Neural progenitor cell (in vitro differentiated cells): ENCODE measurements at regions not wholly inside any gene's neighbourhood (a gene's known extent, or its start where the extent isn't known, plus 50 kb on each side); places are given as distances from the start of the nearest gene placed in this dataset.

Source experiments
- DNase-seq: peaks from one replicate; pipeline ENCODE4 v3.0.0-alpha.2; 2016; ENCODE audit warnings: low spot score
- H2AFZ ChIP-seq: fragments of 200-600 bp; sonication (generic); replicated peaks from 2 replicates; pipeline ENCODE4 v1.6.1; 2016; ENCODE audit warnings: antibody characterized with exemption
- H3F3A ChIP-seq: fragments of 200-600 bp; sonication (generic); 2 replicates; pipeline ENCODE4 v1.6.1; 2016; ENCODE audit warnings: antibody characterized with exemption, low read depth
- H3K27ac ChIP-seq: fragments of 200-600 bp; sonication (generic); 2 replicates; pipeline ENCODE4 v1.5.1; 2016; ENCODE audit warnings: mild to moderate bottlenecking
- H3K27me3 ChIP-seq: fragments of 200-600 bp; sonication (generic); 2 replicates; pipeline ENCODE4 v1.6.1; 2016; ENCODE audit warnings: mild to moderate bottlenecking, moderate library complexity
- H3K36me3 ChIP-seq: fragments of 200-600 bp; sonication (generic); 2 replicates; pipeline ENCODE4 v1.5.1; 2016
- H3K4me1 ChIP-seq: fragments of 200-600 bp; sonication (generic); 2 replicates; pipeline ENCODE4 v1.6.1; 2016; ENCODE audit warnings: mixed run types
- H3K4me2 ChIP-seq: fragments of 200-600 bp; sonication (generic); 2 replicates; pipeline ENCODE4 v1.6.1; 2016
- H3K4me3 ChIP-seq: fragments of 200-600 bp; sonication (generic); 2 replicates; pipeline ENCODE4 v1.5.1; 2016
- H3K79me2 ChIP-seq: fragments of 200-600 bp; sonication (generic); 2 replicates; pipeline ENCODE4 v1.6.1; 2016; ENCODE audit warnings: low read depth
- H3K9ac ChIP-seq: fragments of 200-600 bp; sonication (generic); 2 replicates; pipeline ENCODE4 v1.6.1; 2016
- H3K9me3 ChIP-seq: fragments of 200-600 bp; sonication (generic); 2 replicates; pipeline ENCODE4 v1.5.1; 2016; ENCODE audit warnings: low read depth
- H4K20me1 ChIP-seq: fragments of 200-600 bp; sonication (generic); 2 replicates; pipeline ENCODE4 v1.6.1; 2016; ENCODE audit warnings: low read depth
- H3K27ac Mint-ChIP-seq: 3 replicates; pipeline ENCODE4 v1.8.0; 2021; ENCODE audit warnings: mixed read lengths
- H3K27me3 Mint-ChIP-seq: 2 replicates; pipeline ENCODE4 v1.8.0; 2022; ENCODE audit warnings: low read depth, mild to moderate bottlenecking, inconsistent platforms, moderate library complexity, mixed read lengths; ENCODE audit not compliant: insufficient read depth
- H3K36me3 Mint-ChIP-seq: 3 replicates; pipeline ENCODE4 v1.8.0; 2021; ENCODE audit warnings: mixed read lengths
- H3K4me1 Mint-ChIP-seq: 3 replicates; pipeline ENCODE4 v1.8.0; 2021; ENCODE audit warnings: mixed read lengths
- H3K4me3 Mint-ChIP-seq: 3 replicates; pipeline ENCODE4 v1.8.0; 2021; ENCODE audit warnings: mild to moderate bottlenecking, moderate library complexity, mixed read lengths
- H3K9me3 Mint-ChIP-seq: 3 replicates; pipeline ENCODE4 v1.8.0; 2020; ENCODE audit warnings: mixed read lengths
- CTCF ChIP-seq: fragments of 200-600 bp; sonication (generic); IDR thresholded peaks from 2 replicates; pipeline ENCODE4 v1.5.1; 2017; ENCODE audit warnings: antibody characterized with exemption, mild to moderate bottlenecking
- EZH2 ChIP-seq: fragments of 200-600 bp; sonication (generic); IDR thresholded peaks from 2 replicates; pipeline ENCODE4 v1.6.1; 2017; ENCODE audit warnings: antibody characterized with exemption, mild to moderate bottlenecking, moderate library complexity
- EZH2phosphoT487 ChIP-seq: fragments of 200-600 bp; sonication (generic); IDR thresholded peaks from 2 replicates; pipeline ENCODE4 v1.6.1; 2017; ENCODE audit warnings: antibody characterized with exemption

- H3K9me3 ChIP-seq: no peaks in the 10 kb centered on the region
- Mint-ChIP-seq H3K4me3 (no peak overlapping the region), H3K27ac (no peak overlapping the region), H3K27me3 (peaks cover 7% of the 10 kb centered on the region), H3K36me3 (no peaks in the 10 kb centered on the region), H3K4me1 (no peaks in the 10 kb centered on the region), H3K9me3 (no peaks in the 10 kb centered on the region)
- no peaks in the 10 kb centered on the region for H3K79me2 ChIP-seq
- DNase-seq: no peak
- no peak overlapping the region for H2AFZ ChIP-seq
- TF ChIP-seq EZH2: no peak
- no peak for TF ChIP-seq EZH2phosphoT487
- no peak for TF ChIP-seq CTCF
- H4K20me1 ChIP-seq: no peaks in the 10 kb centered on the region
- no peak overlapping the region for H3K9ac ChIP-seq
- no peaks in the 10 kb centered on the region for H3K27me3 ChIP-seq
- H3K4me2 ChIP-seq: no peak overlapping the region
- H3K4me1 ChIP-seq: no peaks in the 10 kb centered on the region
- H3K36me3 ChIP-seq: no peaks in the 10 kb centered on the region
- no peaks in the 10 kb centered on the region for H3F3A ChIP-seq
- H3K4me3 ChIP-seq: no peak overlapping the region
- no peak overlapping the region for H3K27ac ChIP-seq
Observed at GRCh38 chr5:158462349-158463114, 603.6 kb upstream of the CLINT1 start.

GRCh38 chr5:158461240-158461854 lies 602.4 kb upstream of the CLINT1 start:
- Histone ChIP-seq H3K4me1 (no peaks in the 10 kb centered on the region), H3K79me2 (no peaks in the 10 kb centered on the region), H3K4me2 (no peak overlapping the region), H4K20me1 (no peaks in the 10 kb centered on the region), H3K4me3 (no peak overlapping the region), H3K36me3 (no peaks in the 10 kb centered on the region), H2AFZ (no peak overlapping the region), H3K9me3 (no peaks in the 10 kb centered on the region), H3F3A (no peaks in the 10 kb centered on the region), H3K27me3 (no peaks in the 10 kb centered on the region), H3K27ac (no peak overlapping the region), H3K9ac (no peak overlapping the region)
- Mint-ChIP-seq H3K4me3 (no peak overlapping the region), H3K27ac (no peak overlapping the region), H3K9me3 (no peaks in the 10 kb centered on the region), H3K27me3 (peaks cover 5% of the 10 kb centered on the region), H3K36me3 (no peaks in the 10 kb centered on the region), H3K4me1 (no peaks in the 10 kb centered on the region)
- no peak for DNase-seq
- no peak for TF ChIP-seq EZH2phosphoT487
- no peak for TF ChIP-seq CTCF
- no peak for TF ChIP-seq EZH2

GRCh38 chr5:158458086-158458485 lies 599.1 kb upstream of the CLINT1 start:
- no peak for DNase-seq
- Histone ChIP-seq H4K20me1 (no peaks in the 10 kb centered on the region), H2AFZ (no peak overlapping the region), H3K36me3 (no peaks in the 10 kb centered on the region), H3K9ac (no peak overlapping the region), H3K9me3 (no peaks in the 10 kb centered on the region), H3K27ac (no peak overlapping the region), H3K79me2 (no peaks in the 10 kb centered on the region), H3K4me1 (no peaks in the 10 kb centered on the region), H3F3A (no peaks in the 10 kb centered on the region), H3K27me3 (no peaks in the 10 kb centered on the region), H3K4me2 (no peak overlapping the region), H3K4me3 (no peak overlapping the region)
- H3K27ac Mint-ChIP-seq: no peak overlapping the region
- H3K36me3 Mint-ChIP-seq: no peaks in the 10 kb centered on the region
- no peak for TF ChIP-seq EZH2phosphoT487
- no peak for TF ChIP-seq EZH2
- no peak for TF ChIP-seq CTCF
- H3K27me3 Mint-ChIP-seq: peaks cover 2% of the 10 kb centered on the region
- H3K9me3 Mint-ChIP-seq: peaks cover 4% of the 10 kb centered on the region
- no peak overlapping the region for H3K4me3 Mint-ChIP-seq
- H3K4me1 Mint-ChIP-seq: peaks cover 10% of the 10 kb centered on the region
